Muscle of leg (tissue), 3 donors: ENCODE measurements at regions not wholly inside any gene's neighbourhood (a gene's known extent, or its start where the extent isn't known, plus 50 kb on each side); places are given as distances from the start of the nearest gene placed in this dataset.

Experiments
- DNase-seq: peaks from one replicate; pipeline ENCODE4 v3.0.0; 2013
- H3K27ac ChIP-seq: one replicate; pipeline ENCODE4 v1.5.1; 2013; ENCODE audit warnings: mild to moderate bottlenecking, low read length, control low read depth
- H3K27me3 ChIP-seq: one replicate; pipeline ENCODE4 v1.6.1; 2013; ENCODE audit warnings: low read length; ENCODE audit not compliant: control insufficient read depth, insufficient read depth
- H3K36me3 ChIP-seq: one replicate; pipeline ENCODE4 v1.6.1; 2013; ENCODE audit warnings: low read length; ENCODE audit not compliant: control insufficient read depth, insufficient read depth
- H3K4me1 ChIP-seq: one replicate; pipeline ENCODE4 v1.6.1; 2013; ENCODE audit warnings: low read length; ENCODE audit not compliant: control insufficient read depth, insufficient read depth
- H3K4me3 ChIP-seq: one replicate; pipeline ENCODE4 v1.5.1; 2013; ENCODE audit warnings: low read length, control low read depth
- H3K9me3 ChIP-seq: replicated peaks from 2 replicates; pipeline ENCODE4 v1.6.1; 2013; ENCODE audit warnings: low read depth, low read length; ENCODE audit not compliant: control insufficient read depth
- WGBS: methylation state at CpG from one replicate; pipeline ENCODE4 v1.1.5; 2013; ENCODE audit warnings: missing lambda C conversion rate; ENCODE audit not compliant: insufficient coverage; 5-methylcytosine and 5-hydroxymethylcytosine counted together

GRCh38 chrY:12615733-12616446 lies 85.1 kb upstream of the USP9Y start:
- Histone ChIP-seq H3K27me3 (no peaks in the 10 kb centered on the region), H3K36me3 (no peaks in the 10 kb centered on the region), H3K4me1 (no peaks in the 10 kb centered on the region), H3K9me3 (no peaks in the 10 kb centered on the region), H3K27ac (no peak overlapping the region), H3K4me3 (no peak overlapping the region)
- DNase-seq, result no peak

DNA sequence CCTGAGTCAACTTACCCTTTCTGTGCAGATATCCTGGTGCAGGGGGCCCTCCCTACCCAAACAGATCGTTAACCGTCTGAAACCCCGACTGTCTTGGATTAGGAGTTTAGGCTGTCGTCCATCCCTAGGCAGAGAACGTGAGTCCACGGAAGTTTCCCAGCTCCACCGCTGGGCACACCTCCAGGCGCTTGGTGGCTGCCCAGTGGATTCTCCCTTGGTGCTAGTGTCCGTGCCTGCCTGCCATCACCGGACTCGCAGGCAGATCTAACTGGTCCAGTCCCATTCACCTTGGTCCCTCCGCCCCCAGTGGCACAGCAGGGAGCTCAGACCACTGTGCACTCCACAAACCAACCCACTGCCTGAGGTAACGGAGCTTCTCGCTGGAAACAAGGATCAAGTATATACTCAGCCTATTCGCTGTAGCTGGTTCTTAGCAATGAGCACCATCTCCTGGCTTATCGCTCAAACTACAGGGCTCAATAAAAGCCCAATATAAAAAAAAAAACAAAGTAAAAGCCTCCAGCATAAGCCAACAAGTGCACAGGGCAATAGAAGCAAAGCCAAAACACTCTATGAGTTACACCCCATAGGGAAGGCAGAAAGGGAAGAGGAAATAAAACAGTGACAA lies 79.5 kb upstream of the USP9Y start:
- Histone ChIP-seq H3K27me3 (no peaks in the 10 kb centered on the region), H3K4me3 (no peak overlapping the region), H3K4me1 (no peaks in the 10 kb centered on the region), H3K9me3 (no peaks in the 10 kb centered on the region), H3K27ac (no peak overlapping the region), H3K36me3 (no peaks in the 10 kb centered on the region)
- no peak for DNase-seq
- WGBS, result no CpG with 5 or more reads among the region's 16 CpGs

- no peaks in the 10 kb centered on the region for H3K4me1 ChIP-seq
- no peaks in the 10 kb centered on the region for H3K36me3 ChIP-seq
- WGBS, result no CpG with 5 or more reads among the region's 1 CpG
- no peaks in the 10 kb centered on the region for H3K27me3 ChIP-seq
- no peak for DNase-seq
- no peaks in the 10 kb centered on the region for H3K9me3 ChIP-seq
- no peak overlapping the region for H3K4me3 ChIP-seq
- H3K27ac ChIP-seq, result no peak overlapping the region
Measured at GRCh38 chrY:12623204-12623603, 77.8 kb upstream of the USP9Y start.

- H3K9me3 ChIP-seq, result no peaks in the 10 kb centered on the region
- no peaks in the 10 kb centered on the region for H3K36me3 ChIP-seq
- WGBS, result no CpG with 5 or more reads among the region's 1 CpG
- no peaks in the 10 kb centered on the region for H3K4me1 ChIP-seq
- no peak overlapping the region for H3K27ac ChIP-seq
- DNase-seq, result no peak
- no peaks in the 10 kb centered on the region for H3K27me3 ChIP-seq
- H3K4me3 ChIP-seq, result no peak overlapping the region
Measured at GRCh38 chrY:12642986-12643385, 58.0 kb upstream of the USP9Y start.

DNA sequence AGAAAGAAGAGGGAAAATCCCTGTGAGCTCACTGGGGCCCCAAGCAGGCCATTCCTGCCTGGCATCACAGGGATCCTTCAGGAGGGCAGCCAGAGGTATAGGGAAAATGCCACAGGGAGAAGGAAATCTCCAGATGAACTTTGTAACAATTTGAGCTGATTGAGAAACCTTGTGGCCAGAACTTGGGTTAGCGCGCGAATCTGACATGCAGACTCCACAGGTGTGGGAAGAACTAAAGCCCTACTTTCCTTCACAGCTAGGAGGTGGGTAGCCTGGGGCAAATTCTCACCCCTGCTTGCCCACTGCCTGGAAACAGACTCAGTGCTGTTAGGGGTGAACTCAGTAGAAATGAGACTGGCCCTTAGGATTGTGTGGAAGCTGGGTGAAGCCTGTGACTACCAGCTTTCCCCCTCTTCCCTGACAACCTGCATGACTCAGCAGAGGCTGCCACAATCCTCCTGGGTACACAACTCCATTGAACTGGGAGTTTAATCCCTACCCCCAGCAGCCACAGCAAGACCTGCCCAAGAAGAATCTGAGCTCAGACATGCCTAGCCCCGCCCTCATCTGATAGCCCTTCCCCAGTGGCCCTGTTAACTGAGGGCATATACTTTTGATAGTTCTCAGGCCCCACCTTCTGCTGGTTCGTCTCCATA lies 57.2 kb upstream of the USP9Y start:
- DNase-seq, result no peak
- no peaks in the 10 kb centered on the region for H3K4me1 ChIP-seq
- H3K9me3 ChIP-seq, result no peaks in the 10 kb centered on the region
- no CpG with 5 or more reads among the region's 5 CpGs for whole genome bisulfite sequencing
- H3K27ac ChIP-seq, result no peak overlapping the region
- H3K27me3 ChIP-seq, result no peaks in the 10 kb centered on the region
- no peaks in the 10 kb centered on the region for H3K36me3 ChIP-seq
- H3K4me3 ChIP-seq, result no peak overlapping the region

DNA sequence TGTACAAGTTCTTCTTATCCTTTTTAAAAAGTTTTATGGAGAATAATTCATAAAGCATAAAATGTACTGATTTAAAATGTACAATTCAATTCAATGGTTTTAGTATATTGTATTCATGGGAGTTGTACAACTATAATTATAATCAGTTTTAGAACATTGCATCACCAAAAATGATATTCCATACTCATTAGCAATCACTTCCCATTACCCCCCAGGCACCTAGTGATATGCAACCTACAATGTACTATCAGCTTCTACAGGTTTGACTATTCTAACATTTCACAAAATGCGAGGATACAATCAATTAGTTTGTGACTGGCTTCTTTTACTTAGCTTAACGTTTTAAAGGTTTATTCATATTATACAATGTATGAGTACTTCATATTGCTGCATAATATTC lies 49.9 kb upstream of the USP9Y start:
- no CpG with 5 or more reads among the region's 2 CpGs for WGBS
- Histone ChIP-seq H3K27ac (no peak overlapping the region), H3K27me3 (no peaks in the 10 kb centered on the region), H3K36me3 (no peaks in the 10 kb centered on the region), H3K9me3 (no peaks in the 10 kb centered on the region), H3K4me1 (no peaks in the 10 kb centered on the region), H3K4me3 (no peak overlapping the region)
- DNase-seq, result no peak
